Loucy (cell line): ENCODE measurements at regions not wholly inside any gene's neighbourhood (a gene's known extent, or its start where the extent isn't known, plus 50 kb on each side); places are given as distances from the start of the nearest gene placed in this dataset.

ENCODE experiments used
- H2AFZ ChIP-seq: fragments of 200-600 bp; sonication (generic); 2 replicates; pipeline ENCODE4 v1.6.0; 2016; ENCODE audit warnings: antibody characterized with exemption, mild to moderate bottlenecking, low read length, moderate library complexity
- H3F3A ChIP-seq: fragments of 200-600 bp; 2 replicates; pipeline ENCODE4 v1.6.0; 2016; ENCODE audit warnings: antibody characterized with exemption, low read depth, mild to moderate bottlenecking
- H3K27me3 ChIP-seq: fragments of 200-600 bp; sonication (generic); 2 replicates; pipeline ENCODE4 v1.6.1; 2014; ENCODE audit warnings: low read length, mild to moderate bottlenecking; ENCODE audit not compliant: insufficient read depth, poor library complexity, severe bottlenecking
- H3K36me3 ChIP-seq: fragments of 200-600 bp; sonication (generic); 2 replicates; pipeline ENCODE4 v1.6.1; 2016; ENCODE audit warnings: low read length; ENCODE audit not compliant: insufficient read depth
- H3K4me1 ChIP-seq: fragments of 200-600 bp; sonication (generic); 2 replicates; pipeline ENCODE4 v1.5.1; 2014; ENCODE audit warnings: low read length, mild to moderate bottlenecking; ENCODE audit not compliant: insufficient read depth, poor library complexity, severe bottlenecking
- H3K4me2 ChIP-seq: fragments of 200-600 bp; sonication (generic); 2 replicates; pipeline ENCODE4 v1.6.0; 2014; ENCODE audit warnings: antibody characterized with exemption, low read length, low read depth, mild to moderate bottlenecking; ENCODE audit not compliant: poor library complexity, severe bottlenecking
- H3K4me3 ChIP-seq: fragments of 200-600 bp; sonication (generic); 2 replicates; pipeline ENCODE4 v1.5.1; 2014; ENCODE audit warnings: low read length, mild to moderate bottlenecking, mixed read lengths; ENCODE audit not compliant: poor library complexity, severe bottlenecking
- H3K79me2 ChIP-seq: fragments of 200-600 bp; sonication (generic); 2 replicates; pipeline ENCODE4 v1.6.1; 2014; ENCODE audit warnings: low read length; ENCODE audit not compliant: insufficient read depth
- H3K9ac ChIP-seq: fragments of 200-600 bp; sonication (generic); 2 replicates; pipeline ENCODE4 v1.6.0; 2014; ENCODE audit warnings: mild to moderate bottlenecking, low read depth, low read length, moderate library complexity; ENCODE audit not compliant: poor library complexity, severe bottlenecking
- H3K9me2 ChIP-seq: fragments of 200-600 bp; sonication (generic); replicated peaks from 2 replicates; pipeline ENCODE4 v1.6.1; 2016; ENCODE audit warnings: low read depth, low read length, mixed read lengths
- H3K9me3 ChIP-seq: fragments of 200-600 bp; sonication (generic); 2 replicates; pipeline ENCODE4 v1.6.1; 2014; ENCODE audit warnings: mild to moderate bottlenecking, antibody characterized with exemption, low read length, low read depth; ENCODE audit not compliant: insufficient read depth
- H4K20me1 ChIP-seq: fragments of 200-600 bp; sonication (generic); 2 replicates; pipeline ENCODE4 v1.6.0; 2014; ENCODE audit warnings: antibody characterized with exemption, low read length, mild to moderate bottlenecking; ENCODE audit not compliant: insufficient read depth, poor library complexity, severe bottlenecking
- CTCF ChIP-seq: fragments of 200-600 bp; sonication (generic); conservative IDR thresholded peaks from 2 replicates; pipeline ENCODE4 v1.5.1; 2014; ENCODE audit warnings: mild to moderate bottlenecking, antibody characterized with exemption, low read length
- EZH2phosphoT487 ChIP-seq: fragments of 200-600 bp; IDR thresholded peaks from 2 replicates; pipeline ENCODE4 v1.6.1; 2018; ENCODE audit warnings: antibody characterized with exemption, mild to moderate bottlenecking, moderate library complexity, borderline replicate concordance

GRCh38 chr12:96140174-96140573, 54.0 kb upstream of the ELK3 start:
- Histone ChIP-seq H3K4me2 (no peak overlapping the region), H4K20me1 (no peaks in the 10 kb centered on the region), H3K79me2 (no peaks in the 10 kb centered on the region), H3F3A (no peaks in the 10 kb centered on the region), H3K27me3 (no peaks in the 10 kb centered on the region), H3K36me3 (no peaks in the 10 kb centered on the region), H3K4me1 (peaks cover 15% of the 10 kb centered on the region), H3K9me3 (no peaks in the 10 kb centered on the region), H3K9ac (no peak overlapping the region), H3K9me2 (no peaks in the 10 kb centered on the region), H2AFZ (no peak overlapping the region), H3K4me3 (no peak overlapping the region)
- TF ChIP-seq CTCF: no peak
- TF ChIP-seq EZH2phosphoT487: no peak

- Histone ChIP-seq H3K4me1 (peaks cover 15% of the 10 kb centered on the region), H4K20me1 (no peaks in the 10 kb centered on the region), H3K79me2 (no peaks in the 10 kb centered on the region), H3K36me3 (no peaks in the 10 kb centered on the region), H2AFZ (no peak overlapping the region), H3K4me3 (no peak overlapping the region), H3F3A (no peaks in the 10 kb centered on the region), H3K9me2 (no peaks in the 10 kb centered on the region), H3K4me2 (no peak overlapping the region), H3K9me3 (no peaks in the 10 kb centered on the region), H3K27me3 (no peaks in the 10 kb centered on the region), H3K9ac (no peak overlapping the region)
- TF ChIP-seq EZH2phosphoT487 (no peak), CTCF (no peak)
Observed at GRCh38 chr12:96141216-96141912, 52.8 kb upstream of the ELK3 start.

GRCh38 chr12:96143392-96143791, 50.8 kb upstream of the ELK3 start:
- Histone ChIP-seq H3K4me1 (peaks cover 15% of the 10 kb centered on the region), H3K9me3 (no peaks in the 10 kb centered on the region), H3K9ac (no peak overlapping the region), H3K4me3 (no peak overlapping the region), H3K9me2 (no peaks in the 10 kb centered on the region), H2AFZ (peak overlapping the region; percentile 69; the same call in 1 of the 2 replicates), H4K20me1 (no peaks in the 10 kb centered on the region), H3K27me3 (no peaks in the 10 kb centered on the region), H3F3A (no peaks in the 10 kb centered on the region), H3K36me3 (no peaks in the 10 kb centered on the region), H3K4me2 (peak overlapping the region; percentile 25), H3K79me2 (no peaks in the 10 kb centered on the region)
- TF ChIP-seq EZH2phosphoT487 (no peak), CTCF (no peak)
